ENCODE measurements at regions not wholly inside any gene's neighbourhood (a gene's known extent, or its start where the extent isn't known, plus 50 kb on each side); places are given as distances from the start of the nearest gene placed in this dataset.

DNA sequence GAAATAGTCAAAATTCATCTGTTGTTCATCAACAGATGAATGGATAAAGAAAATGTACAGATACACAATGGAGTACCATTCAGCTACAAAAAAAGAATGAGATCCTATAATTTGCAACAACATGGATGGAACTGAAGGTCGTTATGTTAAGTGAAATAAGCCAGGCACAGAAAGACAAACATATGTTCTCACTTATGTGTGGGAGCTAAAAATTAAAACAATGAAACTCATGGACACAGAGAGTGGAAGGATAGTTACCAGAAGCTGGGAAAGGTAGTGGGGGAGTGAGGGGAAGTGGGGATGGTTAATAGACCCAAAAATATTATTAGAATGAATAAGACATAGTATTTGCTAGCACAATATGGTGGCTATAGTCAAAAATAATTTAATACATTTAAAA is 70.0 kb upstream of the KCNMA1 start:
- Histone ChIP-seq H3K4me2 (no peak overlapping the region), H3K4me3 (no peak overlapping the region), H3K9me2 (ENCODE audit: insufficient read depth) (peaks cover 6% of the 10 kb centered on the region; the same call in 1 of the 2 replicates), H3K4me1 (ENCODE audit: insufficient read depth) (peaks cover 28% of the 10 kb centered on the region), H3K79me2 (replicated peaks; ENCODE audit: insufficient read depth) (no peaks in the 10 kb centered on the region), H3K27ac (ENCODE audit: low read depth) (no peak overlapping the region), H3F3A (replicated peaks; ENCODE audit: low read depth) (no peaks in the 10 kb centered on the region), H2AFZ (no peak overlapping the region), H3K27me3 (ENCODE audit: insufficient read depth) (no peaks in the 10 kb centered on the region), H3K36me3 (ENCODE audit: insufficient read depth) (no peaks in the 10 kb centered on the region; the same call in 1 of the 2 replicates), H4K20me1 (replicated peaks; ENCODE audit: insufficient read depth) (no peaks in the 10 kb centered on the region)
- peaks cover 19% of the 10 kb centered on the region for H3K4me1 Mint-ChIP-seq
- H3K27ac Mint-ChIP-seq = no peak overlapping the region
- no peaks in the 10 kb centered on the region for H3K9me3 Mint-ChIP-seq
- H3K4me3 Mint-ChIP-seq = no peak overlapping the region
- no peak for TF ChIP-seq ZNF331 (CRISPR knock-in tag; IDR thresholded peaks at IDR 0.05; ENCODE audit: low read depth)
- TF ChIP-seq, protein P1, sequence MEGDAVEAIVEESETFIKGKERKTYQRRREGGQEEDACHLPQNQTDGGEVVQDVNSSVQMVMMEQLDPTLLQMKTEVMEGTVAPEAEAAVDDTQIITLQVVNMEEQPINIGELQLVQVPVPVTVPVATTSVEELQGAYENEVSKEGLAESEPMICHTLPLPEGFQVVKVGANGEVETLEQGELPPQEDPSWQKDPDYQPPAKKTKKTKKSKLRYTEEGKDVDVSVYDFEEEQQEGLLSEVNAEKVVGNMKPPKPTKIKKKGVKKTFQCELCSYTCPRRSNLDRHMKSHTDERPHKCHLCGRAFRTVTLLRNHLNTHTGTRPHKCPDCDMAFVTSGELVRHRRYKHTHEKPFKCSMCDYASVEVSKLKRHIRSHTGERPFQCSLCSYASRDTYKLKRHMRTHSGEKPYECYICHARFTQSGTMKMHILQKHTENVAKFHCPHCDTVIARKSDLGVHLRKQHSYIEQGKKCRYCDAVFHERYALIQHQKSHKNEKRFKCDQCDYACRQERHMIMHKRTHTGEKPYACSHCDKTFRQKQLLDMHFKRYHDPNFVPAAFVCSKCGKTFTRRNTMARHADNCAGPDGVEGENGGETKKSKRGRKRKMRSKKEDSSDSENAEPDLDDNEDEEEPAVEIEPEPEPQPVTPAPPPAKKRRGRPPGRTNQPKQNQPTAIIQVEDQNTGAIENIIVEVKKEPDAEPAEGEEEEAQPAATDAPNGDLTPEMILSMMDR (conservative IDR thresholded peaks at IDR 0.05; ENCODE audit: low read depth in 2 of 2) = no peak
- TF ChIP-seq EZH2 (IDR thresholded peaks at IDR 0.05; ENCODE audit: low read depth, unreplicated experiment) = no peak
- TF ChIP-seq, protein P2, sequence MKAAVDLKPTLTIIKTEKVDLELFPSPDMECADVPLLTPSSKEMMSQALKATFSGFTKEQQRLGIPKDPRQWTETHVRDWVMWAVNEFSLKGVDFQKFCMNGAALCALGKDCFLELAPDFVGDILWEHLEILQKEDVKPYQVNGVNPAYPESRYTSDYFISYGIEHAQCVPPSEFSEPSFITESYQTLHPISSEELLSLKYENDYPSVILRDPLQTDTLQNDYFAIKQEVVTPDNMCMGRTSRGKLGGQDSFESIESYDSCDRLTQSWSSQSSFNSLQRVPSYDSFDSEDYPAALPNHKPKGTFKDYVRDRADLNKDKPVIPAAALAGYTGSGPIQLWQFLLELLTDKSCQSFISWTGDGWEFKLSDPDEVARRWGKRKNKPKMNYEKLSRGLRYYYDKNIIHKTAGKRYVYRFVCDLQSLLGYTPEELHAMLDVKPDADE (IDR thresholded peaks at IDR 0.05) = no peak
- no peak for TF ChIP-seq JUNB (IDR thresholded peaks at IDR 0.05; ENCODE audit: unreplicated experiment)
- DNase-seq (ENCODE audit: low spot score) (no peak), ATAC-seq (no peak)
- H3K27me3 Mint-ChIP-seq (ENCODE audit: insufficient read depth, low read depth, poor library complexity) = peaks cover 12% of the 10 kb centered on the region
- H3K36me3 Mint-ChIP-seq (ENCODE audit: low read depth) = no peaks in the 10 kb centered on the region; the same call in 2 of the 3 replicates

DNA sequence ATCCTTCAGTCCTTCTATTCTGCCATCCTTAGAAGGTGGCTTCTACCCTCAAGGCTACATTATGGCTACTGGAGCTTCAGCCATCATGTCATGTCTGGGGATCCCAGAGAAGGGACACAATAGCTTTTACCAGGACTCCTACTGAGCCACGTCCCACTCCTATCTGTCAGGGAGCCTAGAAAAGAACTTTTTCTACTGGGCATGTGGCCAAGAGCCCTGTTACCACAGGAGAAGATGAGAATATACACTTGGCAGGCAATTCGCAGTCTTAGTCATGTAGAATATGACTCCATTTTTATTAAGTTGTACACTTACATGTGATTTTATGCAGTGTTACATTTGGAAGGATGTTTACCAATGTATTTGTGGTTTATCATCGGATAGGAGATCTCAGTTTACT is 64.6 kb upstream of the KCNMA1 start:
- Histone ChIP-seq H3F3A (replicated peaks; ENCODE audit: low read depth) (no peaks in the 10 kb centered on the region), H3K4me3 (no peak overlapping the region), H3K9me2 (ENCODE audit: insufficient read depth) (no peaks in the 10 kb centered on the region), H3K4me2 (no peak overlapping the region), H3K36me3 (ENCODE audit: insufficient read depth) (no peaks in the 10 kb centered on the region), H3K27me3 (ENCODE audit: insufficient read depth) (no peaks in the 10 kb centered on the region), H3K79me2 (replicated peaks; ENCODE audit: insufficient read depth) (no peaks in the 10 kb centered on the region), H2AFZ (no peak overlapping the region), H3K27ac (ENCODE audit: low read depth) (no peak overlapping the region), H4K20me1 (replicated peaks; ENCODE audit: insufficient read depth) (no peaks in the 10 kb centered on the region), H3K4me1 (ENCODE audit: insufficient read depth) (peaks cover 12% of the 10 kb centered on the region; the same call in 1 of the 2 replicates)
- DNase-seq (ENCODE audit: low spot score) = no peak
- TF ChIP-seq, protein P2 (IDR thresholded peaks at IDR 0.05) = no peak
- ATAC-seq = no peak
- Mint-ChIP-seq H3K27me3 (ENCODE audit: insufficient read depth, low read depth, poor library complexity) (no peaks in the 10 kb centered on the region), H3K36me3 (ENCODE audit: low read depth) (no peaks in the 10 kb centered on the region; the same call in 2 of the 3 replicates), H3K9me3 (no peaks in the 10 kb centered on the region), H3K27ac (no peak overlapping the region), H3K4me1 (peaks cover 13% of the 10 kb centered on the region), H3K4me3 (no peak overlapping the region)

DNA sequence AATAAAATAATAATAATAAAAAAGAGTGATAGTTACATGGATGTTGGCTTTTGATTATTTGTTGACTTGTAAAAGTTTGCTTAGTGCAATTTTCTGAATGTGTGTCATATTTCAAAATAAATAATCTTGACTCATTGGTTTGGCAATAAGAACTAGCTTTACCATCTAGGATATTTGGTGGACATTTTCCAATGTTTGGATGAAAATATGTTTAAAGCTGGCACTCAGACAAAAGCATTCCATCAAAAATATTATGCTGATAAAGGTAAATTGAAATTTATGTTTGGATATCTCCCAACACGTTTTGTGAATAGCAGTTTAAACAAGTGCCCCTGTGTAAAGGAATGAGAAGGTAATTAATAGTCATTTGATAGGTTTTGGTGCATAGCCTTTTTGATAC is 62.5 kb upstream of the KCNMA1 start:
- Histone ChIP-seq H3K4me1 (ENCODE audit: insufficient read depth) (peaks cover 12% of the 10 kb centered on the region; the same call in 1 of the 2 replicates), H3K36me3 (ENCODE audit: insufficient read depth) (no peaks in the 10 kb centered on the region), H2AFZ (no peak overlapping the region), H3K27me3 (ENCODE audit: insufficient read depth) (no peaks in the 10 kb centered on the region), H3F3A (replicated peaks; ENCODE audit: low read depth) (no peaks in the 10 kb centered on the region), H3K27ac (ENCODE audit: low read depth) (no peak overlapping the region), H3K4me3 (no peak overlapping the region), H3K4me2 (no peak overlapping the region), H3K9me2 (ENCODE audit: insufficient read depth) (no peaks in the 10 kb centered on the region), H4K20me1 (replicated peaks; ENCODE audit: insufficient read depth) (no peaks in the 10 kb centered on the region), H3K79me2 (replicated peaks; ENCODE audit: insufficient read depth) (no peaks in the 10 kb centered on the region)
- Mint-ChIP-seq H3K4me3 (no peak overlapping the region), H3K36me3 (ENCODE audit: low read depth) (no peaks in the 10 kb centered on the region; the same call in 2 of the 3 replicates), H3K4me1 (peaks cover 13% of the 10 kb centered on the region), H3K27me3 (ENCODE audit: insufficient read depth, low read depth, poor library complexity) (peaks cover 4% of the 10 kb centered on the region), H3K9me3 (no peaks in the 10 kb centered on the region), H3K27ac (no peak overlapping the region)
- no peak for ATAC-seq
- no peak for DNase-seq (ENCODE audit: low spot score)
- no peak for TF ChIP-seq JUNB (IDR thresholded peaks at IDR 0.05; ENCODE audit: unreplicated experiment)
- TF ChIP-seq, protein P3, sequence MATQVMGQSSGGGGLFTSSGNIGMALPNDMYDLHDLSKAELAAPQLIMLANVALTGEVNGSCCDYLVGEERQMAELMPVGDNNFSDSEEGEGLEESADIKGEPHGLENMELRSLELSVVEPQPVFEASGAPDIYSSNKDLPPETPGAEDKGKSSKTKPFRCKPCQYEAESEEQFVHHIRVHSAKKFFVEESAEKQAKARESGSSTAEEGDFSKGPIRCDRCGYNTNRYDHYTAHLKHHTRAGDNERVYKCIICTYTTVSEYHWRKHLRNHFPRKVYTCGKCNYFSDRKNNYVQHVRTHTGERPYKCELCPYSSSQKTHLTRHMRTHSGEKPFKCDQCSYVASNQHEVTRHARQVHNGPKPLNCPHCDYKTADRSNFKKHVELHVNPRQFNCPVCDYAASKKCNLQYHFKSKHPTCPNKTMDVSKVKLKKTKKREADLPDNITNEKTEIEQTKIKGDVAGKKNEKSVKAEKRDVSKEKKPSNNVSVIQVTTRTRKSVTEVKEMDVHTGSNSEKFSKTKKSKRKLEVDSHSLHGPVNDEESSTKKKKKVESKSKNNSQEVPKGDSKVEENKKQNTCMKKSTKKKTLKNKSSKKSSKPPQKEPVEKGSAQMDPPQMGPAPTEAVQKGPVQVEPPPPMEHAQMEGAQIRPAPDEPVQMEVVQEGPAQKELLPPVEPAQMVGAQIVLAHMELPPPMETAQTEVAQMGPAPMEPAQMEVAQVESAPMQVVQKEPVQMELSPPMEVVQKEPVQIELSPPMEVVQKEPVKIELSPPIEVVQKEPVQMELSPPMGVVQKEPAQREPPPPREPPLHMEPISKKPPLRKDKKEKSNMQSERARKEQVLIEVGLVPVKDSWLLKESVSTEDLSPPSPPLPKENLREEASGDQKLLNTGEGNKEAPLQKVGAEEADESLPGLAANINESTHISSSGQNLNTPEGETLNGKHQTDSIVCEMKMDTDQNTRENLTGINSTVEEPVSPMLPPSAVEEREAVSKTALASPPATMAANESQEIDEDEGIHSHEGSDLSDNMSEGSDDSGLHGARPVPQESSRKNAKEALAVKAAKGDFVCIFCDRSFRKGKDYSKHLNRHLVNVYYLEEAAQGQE (IDR thresholded peaks at IDR 0.05; ENCODE audit: unreplicated experiment) = no peak
- TF ChIP-seq, protein P1 (conservative IDR thresholded peaks at IDR 0.05; ENCODE audit: low read depth in 2 of 2) = no peak
- no peak for TF ChIP-seq STAT1 (IDR thresholded peaks at IDR 0.05; ENCODE audit: unreplicated experiment)
- no peak for TF ChIP-seq NANOG (IDR thresholded peaks at IDR 0.05; ENCODE audit: borderline replicate concordance)
- TF ChIP-seq CREB1 (CRISPR knock-in tag; IDR thresholded peaks at IDR 0.05; ENCODE audit: low read depth) = no peak
- TF ChIP-seq ZNF331 (CRISPR knock-in tag; IDR thresholded peaks at IDR 0.05; ENCODE audit: low read depth) = no peak

Data from GM23338 (cell line).